Spleen (tissue), 11 donors: ENCODE measurements at regions not wholly inside any gene's neighbourhood (a gene's known extent, or its start where the extent isn't known, plus 50 kb on each side); places are given as distances from the start of the nearest gene placed in this dataset.
"Not testable (repeated sequence)": the region's sequence is repeated elsewhere in the genome, so short reads cannot be mapped to it uniquely, and the experiment has no call there.

ENCODE experiments used
- DNase-seq: peaks from one replicate; pipeline ENCODE4 v3.0.0-alpha.2; 2020
- H3K27ac ChIP-seq, 8 donors: fragments of 200-600 bp; sonication (generic) in 7 of 8; 1 replicate in 4 of 8; 2 replicates in 4 of 8; pipeline versions ENCODE4 v1.5.0 to v1.8.0; 2016 to 2021; ENCODE audit warnings: inconsistent platforms in 4 of 8, mild to moderate bottlenecking in 4 of 8, moderate library complexity in 1 of 8
- H3K27me3 ChIP-seq, 7 donors: fragments of 200-600 bp; sonication (generic) in 6 of 7; replicated peaks in 1 of 7; 1 replicate in 4 of 7; 2 replicates in 3 of 7; pipeline versions ENCODE4 v1.5.0 to v1.8.0; 2016 to 2021; ENCODE audit warnings: inconsistent platforms in 3 of 7, mild to moderate bottlenecking in 1 of 7
- H3K36me3 ChIP-seq, 6 donors: fragments of 200-600 bp; sonication (generic) in 5 of 6; 1 replicate in 4 of 6; 2 replicates in 2 of 6; pipeline versions ENCODE4 v1.5.0 to v1.8.0; 2016 to 2021; ENCODE audit warnings: inconsistent platforms in 2 of 6
- H3K4me1 ChIP-seq, 6 donors: fragments of 200-600 bp; sonication (generic) in 5 of 6; 1 replicate in 3 of 6; 2 replicates in 3 of 6; pipeline versions ENCODE4 v1.5.0 to v1.8.0; 2016 to 2021; ENCODE audit warnings: inconsistent platforms in 3 of 6
- H3K4me3 ChIP-seq, 8 donors: fragments of 200-600 bp; sonication (generic) in 7 of 8; 1 replicate in 4 of 8; 2 replicates in 4 of 8; pipeline versions ENCODE4 v1.5.0 to v1.8.0; 2016 to 2021; ENCODE audit warnings: inconsistent platforms in 4 of 8, mild to moderate bottlenecking in 4 of 8, moderate library complexity in 2 of 8
- H3K9me3 ChIP-seq, 8 donors: fragments of 200-600 bp; sonication (generic) in 7 of 8; 1 replicate in 4 of 8; 2 replicates in 4 of 8; pipeline versions ENCODE4 v1.5.0 to v1.8.0; 2016 to 2021; ENCODE audit warnings: inconsistent platforms in 4 of 8
- CTCF ChIP-seq, 11 experiments: fragments of 200-600 bp in 7 of 11; fragments of 450-650 bp in 4 of 11; sonication (generic) in 4 of 11; IDR thresholded peaks in 8 of 11; conservative IDR thresholded peaks in 3 of 11; 1 replicate in 7 of 11; 2 replicates in 4 of 11; pipeline versions ENCODE4 v1.4.0 to v1.8.0; 2016 to 2021; ENCODE audit warnings: antibody characterized with exemption in 11 of 11, inconsistent platforms in 4 of 11, mild to moderate bottlenecking in 1 of 11
- POLR2A ChIP-seq, 3 donors: fragments of 450-650 bp; IDR thresholded peaks; one replicate each; pipeline ENCODE4 v1.5.1; 2017; ENCODE audit warnings: antibody characterized with exemption in 3 of 3, mild to moderate bottlenecking in 1 of 3
- POLR2AphosphoS5 ChIP-seq, 3 donors: sonication (generic); formaldehyde crosslinking; IDR thresholded peaks; one replicate each; pipeline ENCODE4 v1.5.1; 2017; ENCODE audit warnings: antibody characterized with exemption in 3 of 3
- WGBS, 5 donors: extraction: QIAGEN DNeasy Blood & Tissue Kit in 3 of 5; methylation state at CpG; one replicate each; pipeline versions ENCODE4 v1.1.5 to v1.1.7; 2013 to 2018; 5-methylcytosine and 5-hydroxymethylcytosine counted together
- intact Hi-C: fragments of 100-400 bp; cut with DNase I; formaldehyde crosslinking; loops from one replicate; pipeline ENCODE4 v1.15.0; 2023; ENCODE audit warnings: low total_unique reads
- donor health status: healthy with polysubstance abuse.
- donor health status: DM: no; HTN: no; CAD: no; lungs with moderate emphysema.
- donor health status: DM: no; HTN: no; CAD: no.
- donor health status: Bipolar disorder and iron deficiency.
- donor health status: healthy.
- donor health status: DM: no; HTN: no; CAD: no.
- donor health status: DM: yes; HTN: yes; CAD: no.

- no peak overlapping the region for H3K4me3 ChIP-seq
- WGBS, 5 donors = 87 to 93% (median 88%) methylated on average over 3 of the region's 3 CpGs
- TF ChIP-seq POLR2A (IDR thresholded peaks at IDR 0.05) (no peak), POLR2AphosphoS5 (IDR thresholded peaks at IDR 0.05) (no peak), CTCF (IDR thresholded peaks at IDR 0.05 in 8 of 11, conservative IDR thresholded peaks at IDR 0.05 in 3 of 11) (no peak)
- intact Hi-C loops = no loop called here
- H3K27ac ChIP-seq = peak overlapping the region in 7 of 8 donors; percentile 7 to 82 (median 63)
- DNase-seq = no peak
- no peaks in the 10 kb centered on the region for H3K9me3 ChIP-seq
- H3K4me1 ChIP-seq = peaks cover 10 to 43% (median 35%) of the 10 kb centered on the region in 6 donors
- no peaks in the 10 kb centered on the region for H3K36me3 ChIP-seq
- peaks cover 0 to 6% (median 0%) of the 10 kb centered on the region in 7 donors for H3K27me3 ChIP-seq
Measured at GRCh38 chr1:148374101-148374500, 109.0 kb downstream of the PPIAL4G start.

GRCh38 chr1:148373192-148373925, 109.7 kb downstream of the PPIAL4G start:
- DNase-seq = no peak
- TF ChIP-seq CTCF (IDR thresholded peaks at IDR 0.05 in 8 of 11, conservative IDR thresholded peaks at IDR 0.05 in 3 of 11) (peak in 1 of 11 experiments; percentile 10), POLR2AphosphoS5 (IDR thresholded peaks at IDR 0.05) (no peak)
- no peaks in the 10 kb centered on the region for H3K27me3 ChIP-seq
- no peak overlapping the region for H3K4me3 ChIP-seq
- intact Hi-C loops = no loop called here
- peaks cover 10 to 43% (median 35%) of the 10 kb centered on the region in 6 donors for H3K4me1 ChIP-seq
- 73 to 79% (median 78%) methylated on average over 8 of the region's 8 CpGs for WGBS, 5 donors
- H3K27ac ChIP-seq = peak overlapping the region; percentile 41 to 82 (median 62)
- no peaks in the 10 kb centered on the region for H3K9me3 ChIP-seq
- H3K36me3 ChIP-seq = no peaks in the 10 kb centered on the region

- TF ChIP-seq POLR2AphosphoS5 (IDR thresholded peaks at IDR 0.05) = no peak
- peak in 1 of 11 experiments; percentile 4 for TF ChIP-seq CTCF (IDR thresholded peaks at IDR 0.05 in 8 of 11, conservative IDR thresholded peaks at IDR 0.05 in 3 of 11)
- H3K4me3 ChIP-seq = no peak overlapping the region
- 58 to 73% (median 65%) methylated on average over 3 of the region's 3 CpGs for WGBS, 5 donors
- no peaks in the 10 kb centered on the region for H3K36me3 ChIP-seq
- peaks cover 10 to 43% (median 35%) of the 10 kb centered on the region in 6 donors for H3K4me1 ChIP-seq
- peak overlapping the region; percentile 33 to 82 (median 62) for H3K27ac ChIP-seq
- intact Hi-C loops = no loop called here
- H3K27me3 ChIP-seq = no peaks in the 10 kb centered on the region
- DNase-seq = no peak
- no peaks in the 10 kb centered on the region for H3K9me3 ChIP-seq
Measured at GRCh38 chr1:148372731-148373130, 110.4 kb downstream of the PPIAL4G start.

GRCh38 chr1:148372051-148372726, 110.9 kb downstream of the PPIAL4G start:
- 62 to 78% (median 73%) methylated on average over 2 of the region's 2 CpGs for WGBS, 5 donors
- H3K27me3 ChIP-seq, H3K4me3 ChIP-seq, H3K9me3 ChIP-seq, intact Hi-C loops, H3K36me3 ChIP-seq, DNase-seq: not testable (repeated sequence)
- peak overlapping the region in 6 of 8 donors; percentile 33 to 82 (median 65) for H3K27ac ChIP-seq
- H3K4me1 ChIP-seq = peaks cover 10 to 43% (median 35%) of the 10 kb centered on the region in 6 donors
